ENCODE measurements at regions not wholly inside any gene's neighbourhood (a gene's known extent, or its start where the extent isn't known, plus 50 kb on each side); places are given as distances from the start of the nearest gene placed in this dataset.

GRCh38 chr11:121359591-121359990 lies 67.0 kb downstream of the SC5D start:
- H3K9me3 ChIP-seq (replicated peaks; ENCODE audit: control insufficient read depth, insufficient read depth, low read depth, low read length), result no peaks in the 10 kb centered on the region
- no peaks in the 10 kb centered on the region for H4K20me1 ChIP-seq (replicated peaks; ENCODE audit: control insufficient read depth, insufficient read depth, low read length)
- no peak overlapping the region for H3K4me2 ChIP-seq (ENCODE audit: insufficient read depth, low read length)
- no peaks in the 10 kb centered on the region; a peak in 1 of 5 replicates for H3K27me3 ChIP-seq (ENCODE audit: control insufficient read depth in 2 of 2, insufficient read depth in 2 of 2, low read length in 2 of 2)
- intact Hi-C loops (cut with micrococcal nuclease) (no loop called here), in situ Hi-C loops (cut with MboI) (no loop called here)
- no peaks in the 10 kb centered on the region for H3K36me3 ChIP-seq (ENCODE audit: control insufficient read depth, insufficient read depth, low read length)
- H3K4me1 ChIP-seq (replicated peaks in 1 of 2; ENCODE audit: control insufficient read depth in 2 of 2, insufficient read depth in 2 of 2, low read length in 2 of 2), result no peaks in the 10 kb centered on the region
- H3K4me3 ChIP-seq, result no peak overlapping the region
- no peak overlapping the region for H3K9ac ChIP-seq (ENCODE audit: insufficient read depth in 1 of 2, low read depth in 2 of 2, low read length in 2 of 2)
- DNase-seq (ENCODE audit: extremely low read depth in 1 of 4, low spot score in 3 of 4) (no peak), FAIRE-seq (no peak), ATAC-seq (no peak)
- ChIA-PET POLR2A (no interaction called here), CTCF (ENCODE audit: low intra/inter-chr PET ratio) (no interaction called here)
- H3K27ac ChIP-seq (ENCODE audit: extremely low read depth, low read depth, low read length), result no peak overlapping the region
- BruUV-seq (replicated peaks), result no TSS peak
- H2AFZ ChIP-seq (ENCODE audit: low read depth, low read length), result no peak overlapping the region
- no peaks in the 10 kb centered on the region for H3K79me2 ChIP-seq (ENCODE audit: control insufficient read depth, insufficient read depth, low read length)
- no peaks in the 10 kb centered on the region for H3K9me1 ChIP-seq (ENCODE audit: control insufficient read depth, insufficient read depth, low read length)
- no peak for TF ChIP-seq ZBTB17 (CRISPR knock-in tag; IDR thresholded peaks at IDR 0.05)
- TF ChIP-seq, protein P1, sequence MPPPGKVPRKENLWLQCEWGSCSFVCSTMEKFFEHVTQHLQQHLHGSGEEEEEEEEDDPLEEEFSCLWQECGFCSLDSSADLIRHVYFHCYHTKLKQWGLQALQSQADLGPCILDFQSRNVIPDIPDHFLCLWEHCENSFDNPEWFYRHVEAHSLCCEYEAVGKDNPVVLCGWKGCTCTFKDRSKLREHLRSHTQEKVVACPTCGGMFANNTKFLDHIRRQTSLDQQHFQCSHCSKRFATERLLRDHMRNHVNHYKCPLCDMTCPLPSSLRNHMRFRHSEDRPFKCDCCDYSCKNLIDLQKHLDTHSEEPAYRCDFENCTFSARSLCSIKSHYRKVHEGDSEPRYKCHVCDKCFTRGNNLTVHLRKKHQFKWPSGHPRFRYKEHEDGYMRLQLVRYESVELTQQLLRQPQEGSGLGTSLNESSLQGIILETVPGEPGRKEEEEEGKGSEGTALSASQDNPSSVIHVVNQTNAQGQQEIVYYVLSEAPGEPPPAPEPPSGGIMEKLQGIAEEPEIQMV (tag; conservative IDR thresholded peaks at IDR 0.05; ENCODE audit: low read depth), result no peak
- TF ChIP-seq TCFL5 (CRISPR knock-in tag; conservative IDR thresholded peaks at IDR 0.05), result no peak
- no peak for TF ChIP-seq ZNF507 (tag; conservative IDR thresholded peaks at IDR 0.05)
- TF ChIP-seq, protein P2, sequence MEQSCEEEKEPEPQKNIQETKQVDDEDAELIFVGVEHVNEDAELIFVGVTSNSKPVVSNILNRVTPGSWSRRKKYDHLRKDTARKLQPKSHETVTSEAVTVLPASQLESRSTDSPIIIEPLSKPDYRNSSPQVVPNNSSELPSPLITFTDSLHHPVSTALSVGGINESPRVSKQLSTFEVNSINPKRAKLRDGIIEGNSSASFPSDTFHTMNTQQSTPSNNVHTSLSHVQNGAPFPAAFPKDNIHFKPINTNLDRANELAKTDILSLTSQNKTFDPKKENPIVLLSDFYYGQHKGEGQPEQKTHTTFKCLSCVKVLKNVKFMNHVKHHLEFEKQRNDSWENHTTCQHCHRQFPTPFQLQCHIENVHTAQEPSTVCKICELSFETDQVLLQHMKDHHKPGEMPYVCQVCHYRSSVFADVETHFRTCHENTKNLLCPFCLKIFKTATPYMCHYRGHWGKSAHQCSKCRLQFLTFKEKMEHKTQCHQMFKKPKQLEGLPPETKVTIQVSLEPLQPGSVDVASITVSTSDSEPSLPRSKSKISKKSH (CRISPR knock-in tag; IDR thresholded peaks at IDR 0.05), result no peak
- TF ChIP-seq, protein P3, sequence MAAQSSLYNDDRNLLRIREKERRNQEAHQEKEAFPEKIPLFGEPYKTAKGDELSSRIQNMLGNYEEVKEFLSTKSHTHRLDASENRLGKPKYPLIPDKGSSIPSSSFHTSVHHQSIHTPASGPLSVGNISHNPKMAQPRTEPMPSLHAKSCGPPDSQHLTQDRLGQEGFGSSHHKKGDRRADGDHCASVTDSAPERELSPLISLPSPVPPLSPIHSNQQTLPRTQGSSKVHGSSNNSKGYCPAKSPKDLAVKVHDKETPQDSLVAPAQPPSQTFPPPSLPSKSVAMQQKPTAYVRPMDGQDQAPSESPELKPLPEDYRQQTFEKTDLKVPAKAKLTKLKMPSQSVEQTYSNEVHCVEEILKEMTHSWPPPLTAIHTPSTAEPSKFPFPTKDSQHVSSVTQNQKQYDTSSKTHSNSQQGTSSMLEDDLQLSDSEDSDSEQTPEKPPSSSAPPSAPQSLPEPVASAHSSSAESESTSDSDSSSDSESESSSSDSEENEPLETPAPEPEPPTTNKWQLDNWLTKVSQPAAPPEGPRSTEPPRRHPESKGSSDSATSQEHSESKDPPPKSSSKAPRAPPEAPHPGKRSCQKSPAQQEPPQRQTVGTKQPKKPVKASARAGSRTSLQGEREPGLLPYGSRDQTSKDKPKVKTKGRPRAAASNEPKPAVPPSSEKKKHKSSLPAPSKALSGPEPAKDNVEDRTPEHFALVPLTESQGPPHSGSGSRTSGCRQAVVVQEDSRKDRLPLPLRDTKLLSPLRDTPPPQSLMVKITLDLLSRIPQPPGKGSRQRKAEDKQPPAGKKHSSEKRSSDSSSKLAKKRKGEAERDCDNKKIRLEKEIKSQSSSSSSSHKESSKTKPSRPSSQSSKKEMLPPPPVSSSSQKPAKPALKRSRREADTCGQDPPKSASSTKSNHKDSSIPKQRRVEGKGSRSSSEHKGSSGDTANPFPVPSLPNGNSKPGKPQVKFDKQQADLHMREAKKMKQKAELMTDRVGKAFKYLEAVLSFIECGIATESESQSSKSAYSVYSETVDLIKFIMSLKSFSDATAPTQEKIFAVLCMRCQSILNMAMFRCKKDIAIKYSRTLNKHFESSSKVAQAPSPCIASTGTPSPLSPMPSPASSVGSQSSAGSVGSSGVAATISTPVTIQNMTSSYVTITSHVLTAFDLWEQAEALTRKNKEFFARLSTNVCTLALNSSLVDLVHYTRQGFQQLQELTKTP (IDR thresholded peaks at IDR 0.05; ENCODE audit: low read depth in 1 of 2, partially characterized antibody in 2 of 2), result no peak
- no peak for TF ChIP-seq PHF8 (IDR thresholded peaks at IDR 0.05; ENCODE audit: borderline replicate concordance, low read length)
- TF ChIP-seq CBX1 (IDR thresholded peaks at IDR 0.05; ENCODE audit: low read depth), result no peak
- no peak for TF ChIP-seq NONO (IDR thresholded peaks at IDR 0.05; ENCODE audit: low read depth in 2 of 2, low read length in 1 of 2)
- TF ChIP-seq JUND (IDR thresholded peaks at IDR 0.05; ENCODE audit: borderline replicate concordance, low read depth, low read length), result no peak
- no peak for TF ChIP-seq JUND (tag; IDR thresholded peaks at IDR 0.05; ENCODE audit: borderline replicate concordance, low read depth, low read length)
- no peak for TF ChIP-seq SMARCB1 (IDR thresholded peaks at IDR 0.05; ENCODE audit: insufficient read length, low read depth)
- TF ChIP-seq CREM (IDR thresholded peaks at IDR 0.05; ENCODE audit: low read depth), result no peak
- TF ChIP-seq, protein P4, sequence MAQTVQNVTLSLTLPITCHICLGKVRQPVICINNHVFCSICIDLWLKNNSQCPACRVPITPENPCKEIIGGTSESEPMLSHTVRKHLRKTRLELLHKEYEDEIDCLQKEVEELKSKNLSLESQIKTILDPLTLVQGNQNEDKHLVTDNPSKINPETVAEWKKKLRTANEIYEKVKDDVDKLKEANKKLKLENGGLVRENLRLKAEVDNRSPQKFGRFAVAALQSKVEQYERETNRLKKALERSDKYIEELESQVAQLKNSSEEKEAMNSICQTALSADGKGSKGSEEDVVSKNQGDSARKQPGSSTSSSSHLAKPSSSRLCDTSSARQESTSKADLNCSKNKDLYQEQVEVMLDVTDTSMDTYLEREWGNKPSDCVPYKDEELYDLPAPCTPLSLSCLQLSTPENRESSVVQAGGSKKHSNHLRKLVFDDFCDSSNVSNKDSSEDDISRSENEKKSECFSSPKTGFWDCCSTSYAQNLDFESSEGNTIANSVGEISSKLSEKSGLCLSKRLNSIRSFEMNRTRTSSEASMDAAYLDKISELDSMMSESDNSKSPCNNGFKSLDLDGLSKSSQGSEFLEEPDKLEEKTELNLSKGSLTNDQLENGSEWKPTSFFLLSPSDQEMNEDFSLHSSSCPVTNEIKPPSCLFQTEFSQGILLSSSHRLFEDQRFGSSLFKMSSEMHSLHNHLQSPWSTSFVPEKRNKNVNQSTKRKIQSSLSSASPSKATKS (CRISPR knock-in tag; IDR thresholded peaks at IDR 0.05), result no peak
- no peak for TF ChIP-seq ESRRB (CRISPR knock-in tag; IDR thresholded peaks at IDR 0.05; ENCODE audit: borderline replicate concordance)

All from K562 (cell line).